ENCODE measurements at regions not wholly inside any gene's neighbourhood (a gene's known extent, or its start where the extent isn't known, plus 50 kb on each side); places are given as distances from the start of the nearest gene placed in this dataset.

DNA sequence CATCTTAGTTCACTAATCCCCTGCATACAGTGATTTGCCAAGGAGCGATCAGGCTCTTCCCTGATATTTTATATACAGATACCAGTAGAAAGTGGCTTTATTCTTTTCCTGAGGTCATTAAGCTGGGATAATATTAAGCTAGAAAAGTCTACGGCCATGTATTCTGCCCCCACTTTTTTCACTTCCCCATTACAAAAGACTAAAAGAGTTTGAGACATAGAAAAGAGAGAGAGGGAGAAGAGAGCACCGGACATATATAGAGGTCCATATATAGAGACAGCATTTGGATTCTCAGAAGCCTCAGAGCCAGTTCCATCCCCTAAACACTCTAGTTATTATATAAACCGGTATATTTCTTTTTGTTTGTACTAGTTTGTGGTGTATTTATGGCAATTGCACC, 166.5 kb upstream of the ANKFN1 start:
- H3K4me3 ChIP-seq (replicated peaks; ENCODE audit: insufficient read depth, low read length) = no peak overlapping the region
- TF ChIP-seq, protein P1, sequence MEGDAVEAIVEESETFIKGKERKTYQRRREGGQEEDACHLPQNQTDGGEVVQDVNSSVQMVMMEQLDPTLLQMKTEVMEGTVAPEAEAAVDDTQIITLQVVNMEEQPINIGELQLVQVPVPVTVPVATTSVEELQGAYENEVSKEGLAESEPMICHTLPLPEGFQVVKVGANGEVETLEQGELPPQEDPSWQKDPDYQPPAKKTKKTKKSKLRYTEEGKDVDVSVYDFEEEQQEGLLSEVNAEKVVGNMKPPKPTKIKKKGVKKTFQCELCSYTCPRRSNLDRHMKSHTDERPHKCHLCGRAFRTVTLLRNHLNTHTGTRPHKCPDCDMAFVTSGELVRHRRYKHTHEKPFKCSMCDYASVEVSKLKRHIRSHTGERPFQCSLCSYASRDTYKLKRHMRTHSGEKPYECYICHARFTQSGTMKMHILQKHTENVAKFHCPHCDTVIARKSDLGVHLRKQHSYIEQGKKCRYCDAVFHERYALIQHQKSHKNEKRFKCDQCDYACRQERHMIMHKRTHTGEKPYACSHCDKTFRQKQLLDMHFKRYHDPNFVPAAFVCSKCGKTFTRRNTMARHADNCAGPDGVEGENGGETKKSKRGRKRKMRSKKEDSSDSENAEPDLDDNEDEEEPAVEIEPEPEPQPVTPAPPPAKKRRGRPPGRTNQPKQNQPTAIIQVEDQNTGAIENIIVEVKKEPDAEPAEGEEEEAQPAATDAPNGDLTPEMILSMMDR (IDR thresholded peaks at IDR 0.05; ENCODE audit: insufficient read depth, low read length) = no peak
- TF ChIP-seq GABPA (IDR thresholded peaks at IDR 0.05; ENCODE audit: low read depth) = no peak
- 0 out of 2 replicates have a peak, but pooled peaks have one; percentile 17 for TF ChIP-seq SPI1 (IDR thresholded peaks at IDR 0.05; ENCODE audit: borderline replicate concordance, low read depth)
- TF ChIP-seq, protein P2, sequence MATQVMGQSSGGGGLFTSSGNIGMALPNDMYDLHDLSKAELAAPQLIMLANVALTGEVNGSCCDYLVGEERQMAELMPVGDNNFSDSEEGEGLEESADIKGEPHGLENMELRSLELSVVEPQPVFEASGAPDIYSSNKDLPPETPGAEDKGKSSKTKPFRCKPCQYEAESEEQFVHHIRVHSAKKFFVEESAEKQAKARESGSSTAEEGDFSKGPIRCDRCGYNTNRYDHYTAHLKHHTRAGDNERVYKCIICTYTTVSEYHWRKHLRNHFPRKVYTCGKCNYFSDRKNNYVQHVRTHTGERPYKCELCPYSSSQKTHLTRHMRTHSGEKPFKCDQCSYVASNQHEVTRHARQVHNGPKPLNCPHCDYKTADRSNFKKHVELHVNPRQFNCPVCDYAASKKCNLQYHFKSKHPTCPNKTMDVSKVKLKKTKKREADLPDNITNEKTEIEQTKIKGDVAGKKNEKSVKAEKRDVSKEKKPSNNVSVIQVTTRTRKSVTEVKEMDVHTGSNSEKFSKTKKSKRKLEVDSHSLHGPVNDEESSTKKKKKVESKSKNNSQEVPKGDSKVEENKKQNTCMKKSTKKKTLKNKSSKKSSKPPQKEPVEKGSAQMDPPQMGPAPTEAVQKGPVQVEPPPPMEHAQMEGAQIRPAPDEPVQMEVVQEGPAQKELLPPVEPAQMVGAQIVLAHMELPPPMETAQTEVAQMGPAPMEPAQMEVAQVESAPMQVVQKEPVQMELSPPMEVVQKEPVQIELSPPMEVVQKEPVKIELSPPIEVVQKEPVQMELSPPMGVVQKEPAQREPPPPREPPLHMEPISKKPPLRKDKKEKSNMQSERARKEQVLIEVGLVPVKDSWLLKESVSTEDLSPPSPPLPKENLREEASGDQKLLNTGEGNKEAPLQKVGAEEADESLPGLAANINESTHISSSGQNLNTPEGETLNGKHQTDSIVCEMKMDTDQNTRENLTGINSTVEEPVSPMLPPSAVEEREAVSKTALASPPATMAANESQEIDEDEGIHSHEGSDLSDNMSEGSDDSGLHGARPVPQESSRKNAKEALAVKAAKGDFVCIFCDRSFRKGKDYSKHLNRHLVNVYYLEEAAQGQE (IDR thresholded peaks at IDR 0.05; ENCODE audit: insufficient replicate concordance, low read depth) = no peak
- TF ChIP-seq POLR2AphosphoS5 (IDR thresholded peaks at IDR 0.05; ENCODE audit: low read depth) = no peak
- no peaks in the 10 kb centered on the region for H3K27me3 ChIP-seq (ENCODE audit: insufficient read depth, poor library complexity, severe bottlenecking)
- no peak for DNase-seq (ENCODE audit: low read depth in 1 of 2, low spot score in 1 of 2)
- H3K27ac ChIP-seq (replicated peaks) = no peak overlapping the region

DNA sequence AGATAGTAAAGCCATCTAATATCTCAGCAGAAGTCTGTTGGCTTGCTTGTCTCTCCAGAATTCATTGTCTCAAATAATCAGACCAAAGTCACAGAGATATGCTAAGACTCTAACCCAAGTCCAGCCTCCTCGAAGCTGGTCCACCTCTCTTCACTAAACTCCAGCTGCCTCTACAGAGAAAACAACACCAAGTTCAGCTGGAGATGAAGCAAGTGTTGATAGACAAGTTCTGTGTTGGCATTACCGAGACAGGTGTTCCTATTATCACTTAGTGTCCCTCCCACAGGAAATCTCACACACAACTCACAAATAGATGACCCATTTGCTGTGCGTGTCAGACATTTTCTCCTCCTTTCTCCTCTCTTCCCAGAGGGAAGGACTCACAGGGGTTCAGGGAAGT, 164.4 kb upstream of the ANKFN1 start:
- TF ChIP-seq POLR2AphosphoS5 (IDR thresholded peaks at IDR 0.05; ENCODE audit: low read depth) = no peak
- no peak for TF ChIP-seq SPI1 (IDR thresholded peaks at IDR 0.05; ENCODE audit: borderline replicate concordance, low read depth)
- TF ChIP-seq, protein P1 (IDR thresholded peaks at IDR 0.05; ENCODE audit: insufficient read depth, low read length) = no peak
- TF ChIP-seq, protein P2 (IDR thresholded peaks at IDR 0.05; ENCODE audit: insufficient replicate concordance, low read depth) = no peak
- TF ChIP-seq GABPA (IDR thresholded peaks at IDR 0.05; ENCODE audit: low read depth) = no peak
- Histone ChIP-seq H3K27me3 (ENCODE audit: insufficient read depth, poor library complexity, severe bottlenecking) (no peaks in the 10 kb centered on the region), H3K27ac (replicated peaks) (no peak overlapping the region), H3K4me3 (replicated peaks; ENCODE audit: insufficient read depth, low read length) (no peak overlapping the region)
- DNase-seq (ENCODE audit: low read depth in 1 of 2, low spot score in 1 of 2) = no peak

DNA sequence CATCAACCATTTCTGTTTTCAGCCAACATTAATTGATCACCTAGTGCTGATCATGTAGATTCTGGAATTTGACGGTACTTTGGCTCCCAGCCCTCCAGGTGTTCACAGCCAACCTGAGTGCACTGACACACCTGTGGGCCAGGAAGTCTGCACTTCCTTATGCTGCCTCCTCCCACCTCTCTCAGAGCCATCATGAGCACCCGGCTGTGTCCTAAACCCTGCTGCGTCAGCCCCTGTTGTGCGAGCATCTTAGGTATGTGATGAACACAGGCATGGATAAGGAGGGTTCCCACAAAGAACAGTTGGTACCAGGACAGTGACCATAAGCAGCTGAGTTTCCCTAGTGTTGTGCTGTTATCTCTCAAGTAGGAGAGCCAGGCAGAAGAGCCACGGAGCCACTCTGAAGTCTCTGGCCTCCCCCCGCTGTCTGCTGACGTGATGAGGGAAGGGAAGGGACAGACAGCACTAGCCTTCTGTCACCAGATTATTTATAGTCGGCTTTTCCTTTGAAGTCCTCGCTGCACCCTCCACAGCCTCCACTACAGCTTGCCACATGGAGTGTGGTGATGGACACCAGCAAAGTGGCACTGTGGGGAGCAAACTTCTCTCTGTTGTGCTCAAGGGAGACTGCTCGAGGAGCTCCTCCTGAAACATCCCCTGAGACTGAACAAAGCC, 162.8 kb upstream of the ANKFN1 start:
- no peak for DNase-seq (ENCODE audit: low read depth in 1 of 2, low spot score in 1 of 2)
- H3K27me3 ChIP-seq (ENCODE audit: insufficient read depth, poor library complexity, severe bottlenecking) = no peaks in the 10 kb centered on the region
- TF ChIP-seq GABPA (IDR thresholded peaks at IDR 0.05; ENCODE audit: low read depth) (no peak), SPI1 (IDR thresholded peaks at IDR 0.05; ENCODE audit: borderline replicate concordance, low read depth) (no peak), POLR2AphosphoS5 (IDR thresholded peaks at IDR 0.05; ENCODE audit: low read depth) (no peak)
- TF ChIP-seq, protein P2 (IDR thresholded peaks at IDR 0.05; ENCODE audit: insufficient replicate concordance, low read depth) = no peak
- TF ChIP-seq, protein P1 (IDR thresholded peaks at IDR 0.05; ENCODE audit: insufficient read depth, low read length) = no peak
- H3K4me3 ChIP-seq (replicated peaks; ENCODE audit: insufficient read depth, low read length) = no peak overlapping the region
- no peak overlapping the region for H3K27ac ChIP-seq (replicated peaks)

All from HL-60 (cell line).